H1 (cell line): ENCODE measurements at regions not wholly inside any gene's neighbourhood (a gene's known extent, or its start where the extent isn't known, plus 50 kb on each side); places are given as distances from the start of the nearest gene placed in this dataset.

Source experiments
- CTCF ChIA-PET: fragments of 300-600 bp; sonication (Branson Sonifier 250); formaldehyde crosslinking; loops from one replicate; lab custom pipeline; 2021; ENCODE audit not compliant: partially characterized antibody; lab: Charles Lee
- POLR2A ChIA-PET: fragments of 300-600 bp; sonication (Branson Sonifier 250); formaldehyde crosslinking; loops from one replicate; lab custom pipeline; 2021; ENCODE audit warnings: inconsistent platforms; ENCODE audit not compliant: partially characterized antibody; lab: Charles Lee
- DNase-seq, 2 experiments: peaks; one replicate each; pipeline versions ENCODE4 v3.0.0 to v3.0.0-alpha.2; 2010 to 2022; ENCODE audit warnings: low spot score in 2 of 2, low read depth in 1 of 2, mixed read lengths in 1 of 2
- FAIRE-seq: peaks from 2 replicates; lab custom pipeline; 2011; peaks lifted over from hg19 to GRCh38; lab: Jason Lieb, UNC
- H2AFZ ChIP-seq: 2 replicates; pipeline ENCODE4 v1.8.1; 2012; ENCODE audit warnings: low read length, inconsistent platforms
- H2AK5ac ChIP-seq: 2 replicates; pipeline ENCODE4 v1.6.1; 2013; ENCODE audit warnings: low read depth, low read length
- H2BK120ac ChIP-seq: replicated peaks from 2 replicates; pipeline ENCODE3; 2013; ENCODE audit warnings: low read depth, low read length, inconsistent platforms
- H2BK12ac ChIP-seq: 2 replicates; pipeline ENCODE4 v1.6.1; 2013; ENCODE audit warnings: low read depth, low read length
- H2BK15ac ChIP-seq: 2 replicates; pipeline ENCODE4 v1.6.1; 2013; ENCODE audit warnings: low read length
- H2BK20ac ChIP-seq: 2 replicates; pipeline ENCODE4 v1.6.1; 2013; ENCODE audit warnings: low read length
- H2BK5ac ChIP-seq: 2 replicates; pipeline ENCODE4 v1.6.1; 2013; ENCODE audit warnings: low read depth, low read length
- H3K14ac ChIP-seq: 2 replicates; pipeline ENCODE4 v1.6.1; 2013; ENCODE audit warnings: inconsistent platforms; ENCODE audit not compliant: insufficient read length
- H3K18ac ChIP-seq: 2 replicates; pipeline ENCODE4 v1.6.1; 2013; ENCODE audit warnings: low read length; ENCODE audit errors: extremely low read depth
- H3K23ac ChIP-seq: 2 replicates; pipeline ENCODE4 v1.6.1; 2013; ENCODE audit warnings: inconsistent platforms; ENCODE audit not compliant: insufficient read length
- H3K23me2 ChIP-seq: 2 replicates; pipeline ENCODE4 v1.6.1; 2013; ENCODE audit warnings: low read depth, low read length
- H3K27ac ChIP-seq: 2 replicates; pipeline ENCODE4 v1.6.1; 2011; ENCODE audit warnings: low read depth, low read length, inconsistent platforms
- H3K27me3 ChIP-seq, 4 experiments: replicated peaks in 1 of 4; 1 replicate in 1 of 4; 2 replicates in 3 of 4; pipeline versions ENCODE4 v1.6.1 to v1.8.1; 2011 to 2013; ENCODE audit warnings: low read length in 3 of 4, mild to moderate bottlenecking in 3 of 4, inconsistent platforms in 2 of 4, mixed read lengths in 2 of 4, moderate library complexity in 1 of 4; ENCODE audit not compliant: control insufficient read depth in 3 of 4, insufficient read depth in 3 of 4; ENCODE audit errors: extremely low read depth in 1 of 4
- H3K36me3 ChIP-seq, 4 experiments: 2 replicates each; pipeline versions ENCODE4 v1.6.1 to v1.8.1; 2011 to 2013; ENCODE audit warnings: mild to moderate bottlenecking in 4 of 4, low read length in 3 of 4, moderate library complexity in 2 of 4, control low read depth in 1 of 4, inconsistent platforms in 1 of 4; ENCODE audit not compliant: insufficient read depth in 4 of 4, control insufficient read depth in 2 of 4
- H3K4ac ChIP-seq: replicated peaks from 2 replicates; pipeline ENCODE3; 2013; ENCODE audit warnings: low read length, low read depth, mixed read lengths, inconsistent platforms; ENCODE audit not compliant: insufficient read length
- H3K4me1 ChIP-seq, 4 experiments: replicated peaks in 1 of 4; 1 replicate in 1 of 4; 2 replicates in 3 of 4; pipeline versions ENCODE4 v1.6.1 to v1.8.1; 2011 to 2013; ENCODE audit warnings: low read length in 3 of 4, inconsistent platforms in 2 of 4, mixed read lengths in 1 of 4; ENCODE audit not compliant: insufficient read depth in 4 of 4, control insufficient read depth in 3 of 4
- H3K4me2 ChIP-seq, 2 experiments: 2 replicates each; pipeline versions ENCODE4 v1.6.1 to v1.8.1; 2011 to 2013; ENCODE audit warnings: low read depth in 2 of 2, low read length in 2 of 2, control low read depth in 1 of 2, inconsistent platforms in 1 of 2, mild to moderate bottlenecking in 1 of 2; ENCODE audit not compliant: insufficient read depth in 1 of 2
- H3K4me3 ChIP-seq, 4 experiments: fragments of 200-600, 300-600 bp in 1 of 4; sonication (generic), shearing (Covaris generic), sonication (Bioruptor Twin) in 1 of 4; 2 replicates each; pipeline versions ENCODE4 v1.5.1 to v1.8.1; 2011 to 2016; ENCODE audit warnings: low read length in 4 of 4, low read depth in 3 of 4, control low read depth in 2 of 4, inconsistent platforms in 2 of 4, mild to moderate bottlenecking in 2 of 4, mixed read lengths in 1 of 4, moderate library complexity in 1 of 4; ENCODE audit not compliant: insufficient read depth in 2 of 4; ENCODE audit errors: extremely low read depth in 1 of 4
- H3K56ac ChIP-seq: replicated peaks from 2 replicates; pipeline ENCODE3; 2013; ENCODE audit warnings: low read depth, mild to moderate bottlenecking, mixed read lengths, low read length, inconsistent platforms; ENCODE audit not compliant: insufficient read length
- H3K79me1 ChIP-seq: 2 replicates; pipeline ENCODE4 v1.6.1; 2013; ENCODE audit warnings: low read depth, low read length, control low read depth
- H3K79me2 ChIP-seq, 2 experiments: 2 replicates each; pipeline versions ENCODE4 v1.6.1 to v1.8.1; 2012 to 2013; ENCODE audit warnings: low read length in 2 of 2, mild to moderate bottlenecking in 2 of 2, inconsistent platforms in 1 of 2; ENCODE audit not compliant: insufficient read depth in 2 of 2, control insufficient read depth in 1 of 2
- H3K9ac ChIP-seq, 4 experiments: replicated peaks in 1 of 4; 1 replicate in 1 of 4; 2 replicates in 3 of 4; pipeline versions ENCODE4 v1.6.1 to v1.8.1; 2011 to 2013; ENCODE audit warnings: low read depth in 3 of 4, low read length in 3 of 4, control low read depth in 2 of 4, mild to moderate bottlenecking in 2 of 4, moderate library complexity in 2 of 4, inconsistent platforms in 1 of 4; ENCODE audit errors: extremely low read depth in 1 of 4
- H3K9me3 ChIP-seq, 2 experiments: 2 replicates each; pipeline versions ENCODE4 v1.6.1 to v1.8.1; 2012 to 2013; ENCODE audit warnings: mild to moderate bottlenecking in 2 of 2, moderate library complexity in 2 of 2, control low read depth in 1 of 2, inconsistent platforms in 1 of 2, low read depth in 1 of 2, low read length in 1 of 2, mixed read lengths in 1 of 2; ENCODE audit not compliant: insufficient read depth in 2 of 2
- H4K20me1 ChIP-seq, 2 experiments: replicated peaks in 1 of 2; 2 replicates each; pipeline versions ENCODE3 to v1.8.1; 2011 to 2013; ENCODE audit warnings: inconsistent platforms in 2 of 2, low read length in 2 of 2, mild to moderate bottlenecking in 1 of 2; ENCODE audit not compliant: insufficient read depth in 2 of 2, control insufficient read depth in 1 of 2
- H4K5ac ChIP-seq: 2 replicates; pipeline ENCODE4 v1.6.1; 2013; ENCODE audit warnings: low read length, low read depth, mixed read lengths, inconsistent platforms; ENCODE audit not compliant: insufficient read length
- H4K8ac ChIP-seq: 2 replicates; pipeline ENCODE4 v1.8.0; 2013; ENCODE audit warnings: mild to moderate bottlenecking, moderate library complexity, low read length, inconsistent platforms; ENCODE audit not compliant: insufficient read depth; ENCODE audit errors: extremely low read depth
- H4K91ac ChIP-seq: replicated peaks from 2 replicates; pipeline ENCODE3; 2013; ENCODE audit warnings: low read length, mixed read lengths, inconsistent platforms; ENCODE audit not compliant: insufficient read length
- BCL11A ChIP-seq, 2 experiments: IDR thresholded peaks; one replicate each; pipeline ENCODE4 v1.6.1; 2011; ENCODE audit warnings: low read depth in 2 of 2, low read length in 2 of 2, mild to moderate bottlenecking in 2 of 2
- EP300 ChIP-seq, 2 experiments: IDR thresholded peaks; 1 replicate in 1 of 2; 2 replicates in 1 of 2; pipeline ENCODE4 v1.6.1; 2011 to 2012; ENCODE audit warnings: low read depth in 2 of 2, low read length in 2 of 2, mild to moderate bottlenecking in 2 of 2, borderline replicate concordance in 1 of 2, inconsistent platforms in 1 of 2, moderate library complexity in 1 of 2
- RAD21 ChIP-seq, 2 experiments: IDR thresholded peaks in 1 of 2; conservative IDR thresholded peaks in 1 of 2; 2 replicates each; pipeline ENCODE4 v1.6.1; 2011; ENCODE audit warnings: low read depth in 2 of 2, low read length in 2 of 2, improper control_type of control experiment in 1 of 2, inconsistent platforms in 1 of 2, mild to moderate bottlenecking in 1 of 2, moderate library complexity in 1 of 2
- WGBS, 2 experiments: shearing (Covaris generic) in 1 of 2; methylation state at CpG; one replicate each; pipeline versions ENCODE4 v1.1.6 to v1.1.7; 2013 to 2015; ENCODE audit warnings: low lambda C conversion rate in 2 of 2, mixed read lengths in 2 of 2, inconsistent platforms in 1 of 2, low coverage in 1 of 2, missing lambda C conversion rate in 1 of 2; ENCODE audit not compliant: insufficient replicate concordance in 2 of 2, insufficient coverage in 1 of 2, insufficient read length in 1 of 2; ENCODE audit errors: extremely low coverage in 1 of 2, missing lambda C conversion rate in 1 of 2; 5-methylcytosine and 5-hydroxymethylcytosine counted together

DNA sequence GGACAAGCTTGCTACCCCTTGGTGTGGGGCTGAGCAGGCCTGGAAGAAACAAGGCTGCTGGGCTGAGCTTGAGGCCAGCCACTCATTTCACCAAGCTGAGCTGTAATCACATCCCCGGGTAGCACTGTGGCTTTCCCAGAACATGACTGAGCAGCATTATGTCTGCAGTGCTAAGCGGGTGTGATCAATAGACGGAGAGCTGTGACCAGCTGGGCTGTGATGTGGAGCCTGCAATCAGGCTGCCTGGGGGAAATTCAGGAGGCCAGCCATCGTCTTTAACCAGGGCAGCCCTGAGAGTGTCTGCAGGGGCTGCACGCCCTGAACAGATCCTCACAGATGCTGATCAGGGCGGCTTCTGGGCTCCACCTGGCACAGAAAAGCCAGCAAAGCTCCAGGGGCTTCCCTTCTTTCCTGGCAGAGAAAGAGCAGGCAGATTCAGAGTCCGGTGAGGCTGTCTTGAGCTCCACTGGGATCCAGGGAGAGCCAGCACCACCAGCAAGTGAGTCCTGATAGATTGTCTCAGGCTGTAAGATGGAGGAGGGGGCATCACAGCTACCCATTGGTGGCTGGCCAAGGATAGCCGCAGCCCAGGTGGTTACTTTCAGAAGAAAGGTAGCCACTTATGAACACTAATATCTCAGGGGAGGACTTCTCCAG is 165.9 kb downstream of the NRN1 start:
- no peak overlapping the region for H2AK5ac ChIP-seq
- H3K4me3 ChIP-seq, result no peak overlapping the region
- H2BK20ac ChIP-seq, result no peak overlapping the region
- no peaks in the 10 kb centered on the region for H3K36me3 ChIP-seq
- no peak overlapping the region for H2BK12ac ChIP-seq
- H2BK5ac ChIP-seq, result no peak overlapping the region
- FAIRE-seq (no peak), DNase-seq (no peak)
- no peak overlapping the region for H3K9ac ChIP-seq
- no peak overlapping the region for H3K4me2 ChIP-seq
- 79% methylated on average over 8 of the region's 8 CpGs; no CpG with 5 or more reads in 1 of the 2 experiments for WGBS, 2 experiments
- H4K8ac ChIP-seq, result no peak overlapping the region
- ChIA-PET CTCF (interaction anchor here (1.0 to 1.3 kb wide), 6 partner anchors 12 to 94 kb away, joined by 3 to 4 read pairs (median 3); no protein-coding TSS in a partner anchor), POLR2A (interaction anchor here (0.8 to 1.4 kb wide), 3 partner anchors 9 to 12 kb away, joined by 3 to 4 read pairs (median 4); no protein-coding TSS in a partner anchor)
- H3K14ac ChIP-seq, result no peak overlapping the region
- peaks cover 0 to 9% (median 2%) of the 10 kb centered on the region in 4 experiments; a peak in 3 of 7 replicates for H3K27me3 ChIP-seq
- H4K5ac ChIP-seq, result no peak overlapping the region
- H4K20me1 ChIP-seq, result no peaks in the 10 kb centered on the region
- H3K9me3 ChIP-seq, result no peaks in the 10 kb centered on the region; a peak in 1 of 4 replicates
- no peaks in the 10 kb centered on the region for H3K79me1 ChIP-seq
- no peaks in the 10 kb centered on the region for H3K79me2 ChIP-seq
- no peaks in the 10 kb centered on the region for H3K23me2 ChIP-seq
- no peak overlapping the region for H3K27ac ChIP-seq
- H2BK120ac ChIP-seq, result no peak overlapping the region
- no peak overlapping the region for H3K56ac ChIP-seq
- H3K23ac ChIP-seq, result no peak overlapping the region
- no peak overlapping the region for H2AFZ ChIP-seq
- no peak overlapping the region for H4K91ac ChIP-seq
- no peak for TF ChIP-seq RAD21 (IDR thresholded peaks at IDR 0.05 in 1 of 2, conservative IDR thresholded peaks at IDR 0.05 in 1 of 2; ENCODE audit: low read depth in 2 of 2, low read length in 2 of 2)
- no peak for TF ChIP-seq BCL11A (IDR thresholded peaks at IDR 0.05; ENCODE audit: low read depth in 2 of 2, low read length in 2 of 2)
- no peak for TF ChIP-seq EP300 (IDR thresholded peaks at IDR 0.05; ENCODE audit: borderline replicate concordance in 1 of 2, low read depth in 2 of 2, low read length in 2 of 2)
- no peak overlapping the region for H3K18ac ChIP-seq
- no peak overlapping the region for H3K4ac ChIP-seq
- H3K4me1 ChIP-seq, result no peaks in the 10 kb centered on the region; a peak in 1 of 7 replicates
- H2BK15ac ChIP-seq, result no peak overlapping the region
